HL-60 (cell line): ENCODE measurements at regions not wholly inside any gene's neighbourhood (a gene's known extent, or its start where the extent isn't known, plus 50 kb on each side); places are given as distances from the start of the nearest gene placed in this dataset.

Source experiments
- DNase-seq, 2 experiments: peaks; one replicate each; pipeline ENCODE4 v3.0.0-alpha.2; 2010 to 2020; ENCODE audit warnings: low read depth in 1 of 2, low spot score in 1 of 2
- H3K27ac ChIP-seq: fragments of 250-450 bp; sonication (Bioruptor Pico); replicated peaks from 2 replicates; pipeline ENCODE4 v1.5.1; 2020; ENCODE audit warnings: mild to moderate bottlenecking, moderate library complexity
- H3K27me3 ChIP-seq: fragments of 250-450 bp; sonication (Bioruptor Pico); 2 replicates; pipeline ENCODE4 v1.5.1; 2021; ENCODE audit warnings: mild to moderate bottlenecking, moderate library complexity; ENCODE audit not compliant: insufficient read depth, poor library complexity, severe bottlenecking
- H3K4me3 ChIP-seq: replicated peaks from 2 replicates; pipeline ENCODE4 v1.5.1; 2011; ENCODE audit warnings: mild to moderate bottlenecking, control low read depth, low read length; ENCODE audit not compliant: insufficient read depth
- GABPA ChIP-seq: IDR thresholded peaks from 2 replicates; pipeline ENCODE4 v1.6.1; 2012; ENCODE audit warnings: low read depth
- POLR2AphosphoS5 ChIP-seq: IDR thresholded peaks from 2 replicates; pipeline ENCODE4 v1.6.1; 2012; ENCODE audit warnings: low read depth
- SPI1 ChIP-seq: IDR thresholded peaks from 2 replicates; pipeline ENCODE4 v1.6.1; 2012; ENCODE audit warnings: low read depth, mild to moderate bottlenecking, borderline replicate concordance
- TF ChIP-seq, protein P1 (sequence below): IDR thresholded peaks from one replicate; pipeline ENCODE4 v1.5.1; 2011; ENCODE audit warnings: low read length, control low read depth, inconsistent platforms; ENCODE audit not compliant: insufficient read depth
- TF ChIP-seq, protein P2 (sequence below): IDR thresholded peaks from 2 replicates; pipeline ENCODE4 v1.6.1; 2012; ENCODE audit warnings: low read depth; ENCODE audit not compliant: insufficient replicate concordance

DNA sequence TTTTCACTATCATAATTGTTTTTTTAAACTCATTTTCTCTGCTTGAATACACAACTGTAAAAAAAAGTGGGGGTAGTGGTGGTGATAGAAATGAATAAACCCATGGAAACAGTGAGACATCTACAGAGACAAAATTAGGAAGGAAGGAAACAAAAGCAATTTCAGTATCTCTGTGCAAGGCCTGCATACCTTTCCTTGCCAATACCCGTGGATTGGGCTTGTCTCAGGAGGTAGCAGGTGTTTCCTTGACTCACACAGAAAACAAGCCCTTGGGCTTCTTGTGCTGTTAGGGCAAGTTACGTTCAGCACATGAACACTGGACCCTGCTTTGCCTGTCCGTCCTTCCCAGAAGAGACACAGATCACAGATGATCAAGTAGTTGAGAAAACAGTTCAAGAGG, 372.2 kb downstream of the ZSWIM6 start:
- H3K27ac ChIP-seq: no peak overlapping the region
- TF ChIP-seq POLR2AphosphoS5 (no peak), SPI1 (no peak), GABPA (no peak)
- TF ChIP-seq, protein P1, sequence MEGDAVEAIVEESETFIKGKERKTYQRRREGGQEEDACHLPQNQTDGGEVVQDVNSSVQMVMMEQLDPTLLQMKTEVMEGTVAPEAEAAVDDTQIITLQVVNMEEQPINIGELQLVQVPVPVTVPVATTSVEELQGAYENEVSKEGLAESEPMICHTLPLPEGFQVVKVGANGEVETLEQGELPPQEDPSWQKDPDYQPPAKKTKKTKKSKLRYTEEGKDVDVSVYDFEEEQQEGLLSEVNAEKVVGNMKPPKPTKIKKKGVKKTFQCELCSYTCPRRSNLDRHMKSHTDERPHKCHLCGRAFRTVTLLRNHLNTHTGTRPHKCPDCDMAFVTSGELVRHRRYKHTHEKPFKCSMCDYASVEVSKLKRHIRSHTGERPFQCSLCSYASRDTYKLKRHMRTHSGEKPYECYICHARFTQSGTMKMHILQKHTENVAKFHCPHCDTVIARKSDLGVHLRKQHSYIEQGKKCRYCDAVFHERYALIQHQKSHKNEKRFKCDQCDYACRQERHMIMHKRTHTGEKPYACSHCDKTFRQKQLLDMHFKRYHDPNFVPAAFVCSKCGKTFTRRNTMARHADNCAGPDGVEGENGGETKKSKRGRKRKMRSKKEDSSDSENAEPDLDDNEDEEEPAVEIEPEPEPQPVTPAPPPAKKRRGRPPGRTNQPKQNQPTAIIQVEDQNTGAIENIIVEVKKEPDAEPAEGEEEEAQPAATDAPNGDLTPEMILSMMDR: no peak
- TF ChIP-seq, protein P2, sequence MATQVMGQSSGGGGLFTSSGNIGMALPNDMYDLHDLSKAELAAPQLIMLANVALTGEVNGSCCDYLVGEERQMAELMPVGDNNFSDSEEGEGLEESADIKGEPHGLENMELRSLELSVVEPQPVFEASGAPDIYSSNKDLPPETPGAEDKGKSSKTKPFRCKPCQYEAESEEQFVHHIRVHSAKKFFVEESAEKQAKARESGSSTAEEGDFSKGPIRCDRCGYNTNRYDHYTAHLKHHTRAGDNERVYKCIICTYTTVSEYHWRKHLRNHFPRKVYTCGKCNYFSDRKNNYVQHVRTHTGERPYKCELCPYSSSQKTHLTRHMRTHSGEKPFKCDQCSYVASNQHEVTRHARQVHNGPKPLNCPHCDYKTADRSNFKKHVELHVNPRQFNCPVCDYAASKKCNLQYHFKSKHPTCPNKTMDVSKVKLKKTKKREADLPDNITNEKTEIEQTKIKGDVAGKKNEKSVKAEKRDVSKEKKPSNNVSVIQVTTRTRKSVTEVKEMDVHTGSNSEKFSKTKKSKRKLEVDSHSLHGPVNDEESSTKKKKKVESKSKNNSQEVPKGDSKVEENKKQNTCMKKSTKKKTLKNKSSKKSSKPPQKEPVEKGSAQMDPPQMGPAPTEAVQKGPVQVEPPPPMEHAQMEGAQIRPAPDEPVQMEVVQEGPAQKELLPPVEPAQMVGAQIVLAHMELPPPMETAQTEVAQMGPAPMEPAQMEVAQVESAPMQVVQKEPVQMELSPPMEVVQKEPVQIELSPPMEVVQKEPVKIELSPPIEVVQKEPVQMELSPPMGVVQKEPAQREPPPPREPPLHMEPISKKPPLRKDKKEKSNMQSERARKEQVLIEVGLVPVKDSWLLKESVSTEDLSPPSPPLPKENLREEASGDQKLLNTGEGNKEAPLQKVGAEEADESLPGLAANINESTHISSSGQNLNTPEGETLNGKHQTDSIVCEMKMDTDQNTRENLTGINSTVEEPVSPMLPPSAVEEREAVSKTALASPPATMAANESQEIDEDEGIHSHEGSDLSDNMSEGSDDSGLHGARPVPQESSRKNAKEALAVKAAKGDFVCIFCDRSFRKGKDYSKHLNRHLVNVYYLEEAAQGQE: no peak
- no peak for DNase-seq
- H3K4me3 ChIP-seq: no peak overlapping the region
- H3K27me3 ChIP-seq: no peaks in the 10 kb centered on the region

DNA sequence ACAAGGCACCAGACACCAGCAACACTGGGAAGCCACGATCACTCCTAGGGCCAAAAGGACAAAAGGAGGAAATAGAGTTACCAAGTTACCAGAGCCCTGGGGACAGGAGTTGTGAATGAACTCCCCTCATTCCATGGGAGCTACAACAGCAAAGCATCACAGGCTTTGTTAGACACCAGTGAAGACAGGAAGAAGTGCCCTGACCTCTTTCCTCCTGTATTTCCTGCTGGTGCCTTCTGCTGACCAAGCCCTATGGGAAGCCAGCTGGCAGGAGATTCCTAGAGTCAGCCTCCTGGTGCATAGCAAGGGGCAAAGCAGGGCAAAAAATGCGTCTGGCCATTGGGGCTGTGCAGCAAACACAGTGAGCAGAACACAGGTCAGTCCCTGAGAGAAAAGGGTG, 374.7 kb downstream of the ZSWIM6 start:
- no peak for DNase-seq
- no peak overlapping the region for H3K27ac ChIP-seq
- TF ChIP-seq, protein P2: no peak
- no peak for TF ChIP-seq GABPA
- no peak for TF ChIP-seq POLR2AphosphoS5
- TF ChIP-seq, protein P1: no peak
- no peak overlapping the region for H3K4me3 ChIP-seq
- no peaks in the 10 kb centered on the region for H3K27me3 ChIP-seq

DNA sequence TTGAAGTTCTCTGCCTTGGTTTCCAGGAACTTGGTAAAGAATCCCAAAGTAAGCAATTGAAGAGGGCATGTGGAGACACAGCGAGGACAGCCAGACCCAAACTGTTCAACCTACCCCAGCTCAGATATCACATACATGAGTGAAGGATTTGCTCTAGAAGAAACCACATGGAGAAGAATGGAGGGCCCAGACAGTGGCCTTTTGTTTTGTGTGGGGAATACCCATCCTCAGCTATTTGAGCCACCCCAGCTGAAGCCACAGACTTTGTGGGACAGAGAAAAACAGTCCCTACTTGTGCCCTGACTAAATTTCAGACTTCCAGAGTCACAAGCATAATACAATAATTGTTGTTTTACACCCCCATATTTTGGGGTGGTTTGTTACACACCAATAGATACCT, 387.1 kb downstream of the ZSWIM6 start:
- Histone ChIP-seq H3K27me3 (no peaks in the 10 kb centered on the region), H3K27ac (no peak overlapping the region), H3K4me3 (no peak overlapping the region)
- TF ChIP-seq GABPA (no peak), POLR2AphosphoS5 (no peak), SPI1 (no peak)
- TF ChIP-seq, protein P1: no peak
- TF ChIP-seq, protein P2: no peak
- no peak for DNase-seq
